ENCODE measurements at regions not wholly inside any gene's neighbourhood (a gene's known extent, or its start where the extent isn't known, plus 50 kb on each side); places are given as distances from the start of the nearest gene placed in this dataset.

DNA sequence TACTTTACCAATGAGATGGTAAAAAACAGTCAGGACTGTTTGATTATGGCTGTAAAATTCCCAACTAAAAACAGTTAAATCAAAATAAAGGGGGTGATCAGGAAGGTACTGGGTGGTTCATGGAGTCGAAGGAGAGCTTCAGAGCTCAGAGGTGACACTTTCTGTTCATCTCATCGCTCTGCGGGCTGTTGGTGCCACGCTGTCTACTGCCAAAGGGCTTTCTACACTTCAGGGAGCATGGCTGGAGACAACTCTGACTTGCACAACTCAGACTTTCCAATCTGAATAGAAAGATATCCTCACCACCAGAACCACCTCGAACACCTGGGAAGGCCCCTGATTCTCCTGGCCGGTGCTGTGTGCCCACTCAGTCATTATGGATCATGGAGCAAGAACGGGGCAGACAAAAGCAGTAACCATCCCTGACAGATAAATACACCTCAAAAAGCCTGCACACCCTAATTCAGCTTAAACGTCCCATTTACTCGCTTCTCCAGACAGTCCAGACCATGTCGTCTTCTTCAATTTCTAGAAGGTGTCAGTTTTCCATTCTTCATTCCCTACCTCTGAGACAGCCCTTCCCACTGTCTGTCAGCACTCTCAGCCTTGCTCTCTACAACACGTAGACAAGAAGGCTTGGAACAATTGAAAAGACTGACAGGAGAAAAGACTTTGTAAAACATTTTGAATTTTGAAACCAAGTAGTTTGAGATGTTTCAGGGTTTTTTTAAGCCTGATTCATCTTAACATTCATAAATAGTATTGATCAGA lies 348.7 kb upstream of the NFE2L3 start:
- TF ChIP-seq EZH2 (IDR thresholded peaks at IDR 0.05; ENCODE audit: low read length, unreplicated experiment) (no peak), EZH2phosphoT487 (IDR thresholded peaks at IDR 0.05; ENCODE audit: borderline replicate concordance, low read length) (no peak)
- TF ChIP-seq, protein P1, sequence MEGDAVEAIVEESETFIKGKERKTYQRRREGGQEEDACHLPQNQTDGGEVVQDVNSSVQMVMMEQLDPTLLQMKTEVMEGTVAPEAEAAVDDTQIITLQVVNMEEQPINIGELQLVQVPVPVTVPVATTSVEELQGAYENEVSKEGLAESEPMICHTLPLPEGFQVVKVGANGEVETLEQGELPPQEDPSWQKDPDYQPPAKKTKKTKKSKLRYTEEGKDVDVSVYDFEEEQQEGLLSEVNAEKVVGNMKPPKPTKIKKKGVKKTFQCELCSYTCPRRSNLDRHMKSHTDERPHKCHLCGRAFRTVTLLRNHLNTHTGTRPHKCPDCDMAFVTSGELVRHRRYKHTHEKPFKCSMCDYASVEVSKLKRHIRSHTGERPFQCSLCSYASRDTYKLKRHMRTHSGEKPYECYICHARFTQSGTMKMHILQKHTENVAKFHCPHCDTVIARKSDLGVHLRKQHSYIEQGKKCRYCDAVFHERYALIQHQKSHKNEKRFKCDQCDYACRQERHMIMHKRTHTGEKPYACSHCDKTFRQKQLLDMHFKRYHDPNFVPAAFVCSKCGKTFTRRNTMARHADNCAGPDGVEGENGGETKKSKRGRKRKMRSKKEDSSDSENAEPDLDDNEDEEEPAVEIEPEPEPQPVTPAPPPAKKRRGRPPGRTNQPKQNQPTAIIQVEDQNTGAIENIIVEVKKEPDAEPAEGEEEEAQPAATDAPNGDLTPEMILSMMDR (conservative IDR thresholded peaks at IDR 0.05; ENCODE audit: low read depth, low read length), result no peak
- H3K9me3 ChIP-seq (ENCODE audit: low read length), result no peaks in the 10 kb centered on the region
- intact Hi-C loops (cut with micrococcal nuclease), result no loop called here
- H3K27ac ChIP-seq (ENCODE audit: low read length), result no peak overlapping the region
- ATAC-seq (no peak), DNase-seq (no peak)
- BruUV-seq (replicated peaks), result no TSS peak
- ChIA-PET POLR2A (ENCODE audit: unreplicated experiment) (no interaction called here), CTCF (no interaction called here)
- peaks cover 66% of the 10 kb centered on the region for H3K27me3 ChIP-seq (ENCODE audit: low read length)
- H3K4me1 ChIP-seq (ENCODE audit: insufficient read depth, low read length), result no peaks in the 10 kb centered on the region
- no peaks in the 10 kb centered on the region for H4K20me1 ChIP-seq (ENCODE audit: low read length)
- no peak overlapping the region for H3K4me3 ChIP-seq (ENCODE audit: low read length)
- no peaks in the 10 kb centered on the region for H3K36me3 ChIP-seq (ENCODE audit: low read depth, low read length)
- no peaks in the 10 kb centered on the region for H3K79me2 ChIP-seq (ENCODE audit: low read length)
- no peak overlapping the region for H3K9ac ChIP-seq (ENCODE audit: low read length)
- H3F3A ChIP-seq (ENCODE audit: low read length, unreplicated experiment), result no peaks in the 10 kb centered on the region
- H3K9me2 ChIP-seq (replicated peaks; ENCODE audit: low read length), result no peaks in the 10 kb centered on the region
- no peak overlapping the region for H2AFZ ChIP-seq (ENCODE audit: low read length)
- no peak overlapping the region for H3K4me2 ChIP-seq (ENCODE audit: low read length)

DNA sequence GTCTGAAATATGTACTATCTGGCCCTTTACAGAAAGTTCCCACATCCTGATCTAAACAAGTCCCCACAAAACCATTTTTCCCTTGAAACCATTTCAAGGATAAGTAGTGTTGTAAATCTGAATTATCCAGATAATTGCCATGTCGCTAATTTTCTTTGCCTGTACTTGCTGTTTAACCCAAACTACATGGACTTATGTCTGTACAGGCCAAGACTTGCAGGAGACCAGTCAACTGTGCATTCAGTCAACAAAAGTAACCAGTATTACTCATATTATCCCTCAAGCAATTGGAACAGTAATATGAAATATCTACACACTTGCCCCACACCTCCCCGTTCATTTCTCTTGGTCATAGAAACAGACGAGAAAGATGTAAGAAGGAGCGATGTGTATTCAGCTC lies 347.8 kb upstream of the NFE2L3 start:
- H3K36me3 ChIP-seq (ENCODE audit: low read depth, low read length), result no peaks in the 10 kb centered on the region
- H3K27me3 ChIP-seq (ENCODE audit: low read length), result peaks cover 75% of the 10 kb centered on the region
- intact Hi-C loops (cut with micrococcal nuclease), result no loop called here
- no peak for TF ChIP-seq EZH2 (IDR thresholded peaks at IDR 0.05; ENCODE audit: low read length, unreplicated experiment)
- TF ChIP-seq EZH2phosphoT487 (IDR thresholded peaks at IDR 0.05; ENCODE audit: borderline replicate concordance, low read length), result no peak
- TF ChIP-seq, protein P1 (conservative IDR thresholded peaks at IDR 0.05; ENCODE audit: low read depth, low read length), result no peak
- H3K4me1 ChIP-seq (ENCODE audit: insufficient read depth, low read length), result no peaks in the 10 kb centered on the region
- no peak overlapping the region for H3K9ac ChIP-seq (ENCODE audit: low read length)
- H4K20me1 ChIP-seq (ENCODE audit: low read length), result no peaks in the 10 kb centered on the region
- no peak for DNase-seq
- no peaks in the 10 kb centered on the region for H3K9me2 ChIP-seq (replicated peaks; ENCODE audit: low read length)
- ChIA-PET CTCF (no interaction called here), POLR2A (ENCODE audit: unreplicated experiment) (no interaction called here)
- no peak overlapping the region for H3K4me3 ChIP-seq (ENCODE audit: low read length)
- no peak overlapping the region for H2AFZ ChIP-seq (ENCODE audit: low read length)
- no peak overlapping the region for H3K4me2 ChIP-seq (ENCODE audit: low read length)
- H3K27ac ChIP-seq (ENCODE audit: low read length), result no peak overlapping the region
- H3K79me2 ChIP-seq (ENCODE audit: low read length), result no peaks in the 10 kb centered on the region
- BruUV-seq (replicated peaks), result no TSS peak
- no peaks in the 10 kb centered on the region for H3K9me3 ChIP-seq (ENCODE audit: low read length)
- H3F3A ChIP-seq (ENCODE audit: low read length, unreplicated experiment), result no peaks in the 10 kb centered on the region
- no peak for ATAC-seq

DNA sequence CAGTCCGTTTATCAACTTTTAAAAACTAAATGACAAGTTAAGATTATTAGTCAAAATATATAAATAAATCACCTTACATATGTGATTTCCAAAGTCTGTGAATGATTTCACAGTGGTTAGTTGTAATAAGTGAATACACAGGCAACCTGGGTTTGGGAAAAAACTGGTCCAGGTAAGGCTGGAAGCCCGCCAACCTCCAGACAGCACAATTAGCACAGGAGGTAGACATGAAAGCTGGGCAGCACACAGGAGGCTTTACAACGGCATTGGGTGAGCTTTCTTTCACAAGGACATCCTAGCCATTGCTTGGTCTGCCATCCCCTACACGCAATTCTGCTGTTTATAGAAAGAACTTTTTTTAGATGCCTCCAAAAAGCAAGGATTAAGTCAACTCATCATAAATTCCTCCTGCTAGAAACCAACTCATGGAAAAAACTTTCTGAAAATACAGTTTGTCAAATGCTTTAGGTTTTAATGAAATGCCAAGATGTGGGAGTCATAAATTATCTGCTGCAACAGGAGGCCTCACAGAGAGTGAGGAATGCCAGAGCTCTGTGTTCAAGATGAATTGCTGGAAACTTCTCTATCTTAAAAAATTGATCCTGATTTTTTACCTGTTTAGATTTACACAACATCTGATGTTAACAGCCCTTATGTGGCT lies 346.8 kb upstream of the NFE2L3 start:
- ChIA-PET CTCF (no interaction called here), POLR2A (ENCODE audit: unreplicated experiment) (interaction anchor here (0.6 kb wide), 1 partner anchor 933 kb away, joined by 3 read pairs; no protein-coding TSS in a partner anchor)
- TF ChIP-seq, protein P1 (conservative IDR thresholded peaks at IDR 0.05; ENCODE audit: low read depth, low read length), result no peak
- TF ChIP-seq EZH2phosphoT487 (IDR thresholded peaks at IDR 0.05; ENCODE audit: borderline replicate concordance, low read length) (no peak), EZH2 (IDR thresholded peaks at IDR 0.05; ENCODE audit: low read length, unreplicated experiment) (no peak)
- Histone ChIP-seq H2AFZ (ENCODE audit: low read length) (no peak overlapping the region), H3K4me3 (ENCODE audit: low read length) (no peak overlapping the region), H4K20me1 (ENCODE audit: low read length) (no peaks in the 10 kb centered on the region), H3K27me3 (ENCODE audit: low read length) (peaks cover 83% of the 10 kb centered on the region), H3F3A (ENCODE audit: low read length, unreplicated experiment) (no peaks in the 10 kb centered on the region), H3K36me3 (ENCODE audit: low read depth, low read length) (no peaks in the 10 kb centered on the region), H3K9ac (ENCODE audit: low read length) (no peak overlapping the region), H3K4me1 (ENCODE audit: insufficient read depth, low read length) (no peaks in the 10 kb centered on the region), H3K4me2 (ENCODE audit: low read length) (no peak overlapping the region), H3K27ac (ENCODE audit: low read length) (no peak overlapping the region), H3K79me2 (ENCODE audit: low read length) (no peaks in the 10 kb centered on the region), H3K9me2 (replicated peaks; ENCODE audit: low read length) (no peaks in the 10 kb centered on the region), H3K9me3 (ENCODE audit: low read length) (no peaks in the 10 kb centered on the region)
- no peak for ATAC-seq
- no peak for DNase-seq
- BruUV-seq (replicated peaks), result no TSS peak
- intact Hi-C loops (cut with micrococcal nuclease), result no loop called here

All from PC-3 (cell line).